Upper lobe of left lung (tissue), 6 donors: ENCODE measurements at regions not wholly inside any gene's neighbourhood (a gene's known extent, or its start where the extent isn't known, plus 50 kb on each side); places are given as distances from the start of the nearest gene placed in this dataset.

Experiments used
- ATAC-seq, 2 donors: fragments of 200-7000 bp; cut with Tn5 transposase; one replicate each; pipeline ENCODE4 v1.9.1; 2022; ENCODE audit warnings: mild to moderate bottlenecking in 2 of 2, moderate library complexity in 2 of 2; ENCODE audit not compliant: low FRiP score in 2 of 2
- DNase-seq, 2 donors: peaks; one replicate each; pipeline ENCODE4 v3.0.0-alpha.2; 2019 to 2020
- H3K27ac ChIP-seq, 4 donors: fragments of 200-600 bp; sonication (generic); one replicate each; pipeline ENCODE4 v1.5.1; 2016 to 2019
- H3K27me3 ChIP-seq, 4 donors: fragments of 200-600 bp; sonication (generic); one replicate each; pipeline ENCODE4 v1.5.1; 2017 to 2019
- H3K36me3 ChIP-seq, 4 donors: fragments of 200-600 bp; sonication (generic); one replicate each; pipeline ENCODE4 v1.5.1; 2016 to 2019
- H3K4me1 ChIP-seq, 4 donors: fragments of 200-600 bp; sonication (generic); one replicate each; pipeline ENCODE4 v1.5.1; 2018 to 2019
- H3K4me3 ChIP-seq, 4 donors: fragments of 200-600 bp; sonication (generic); one replicate each; pipeline ENCODE4 v1.5.1; 2017 to 2019; ENCODE audit warnings: mild to moderate bottlenecking in 2 of 4, moderate library complexity in 1 of 4
- H3K9me3 ChIP-seq, 4 donors: fragments of 200-600 bp; sonication (generic); one replicate each; pipeline ENCODE4 v1.5.1; 2018 to 2019
- EP300 ChIP-seq, 4 donors: sonication (generic); formaldehyde crosslinking; IDR thresholded peaks; one replicate each; pipeline ENCODE4 v1.5.1; 2017; ENCODE audit warnings: antibody characterized with exemption in 4 of 4, control low read depth in 2 of 4
- POLR2A ChIP-seq, 4 donors: fragments of 450-650 bp; IDR thresholded peaks; one replicate each; pipeline ENCODE4 v1.5.1; 2016 to 2017; ENCODE audit warnings: antibody characterized with exemption in 4 of 4, mild to moderate bottlenecking in 2 of 4
- POLR2AphosphoS5 ChIP-seq, 2 donors: sonication (generic); formaldehyde crosslinking; IDR thresholded peaks; one replicate each; pipeline ENCODE4 v1.5.1; 2017; ENCODE audit warnings: antibody characterized with exemption in 2 of 2
- WGBS, 2 donors: methylation state at CpG; one replicate each; pipeline ENCODE4 v1.1.5; 2017 to 2018; 5-methylcytosine and 5-hydroxymethylcytosine counted together
- TF ChIP-seq, protein P1 (sequence below), 6 experiments: fragments of 450-650 bp in 4 of 6; fragments of 200-600 bp in 2 of 6; sonication (generic) in 2 of 6; IDR thresholded peaks; one replicate each; pipeline ENCODE4 v1.5.1; 2016 to 2019; ENCODE audit warnings: antibody characterized with exemption in 6 of 6
- donor health status: DM: no; HTN: no; CAD: no; lungs with moderate emphysema.
- donor health status: DM: no; HTN: yes; CAD: no; lungs with severe emphysema.

DNA sequence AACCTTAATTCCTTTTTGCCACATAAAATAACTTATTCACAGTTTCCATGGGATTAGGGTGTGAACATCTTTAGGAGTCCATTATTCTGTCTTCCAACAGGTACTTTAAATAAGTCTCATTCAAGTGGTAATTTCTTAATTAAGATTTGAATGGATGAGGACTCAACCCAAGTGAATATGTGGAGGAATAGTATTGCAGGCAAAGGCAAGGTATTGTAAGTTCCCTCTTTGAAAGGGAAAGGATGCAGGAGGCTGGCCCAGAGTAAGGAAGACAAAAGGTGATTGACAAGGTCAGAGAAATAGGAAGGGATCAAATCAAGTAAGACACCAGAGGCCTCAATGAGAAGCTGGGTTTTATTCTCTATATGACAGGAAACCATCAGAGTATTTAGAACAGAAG, 238.2 kb upstream of the RBMS1 start:
- ATAC-seq: no peak
- Histone ChIP-seq H3K27ac (no peak overlapping the region), H3K27me3 (no peaks in the 10 kb centered on the region), H3K9me3 (no peaks in the 10 kb centered on the region), H3K4me3 (no peak overlapping the region), H3K4me1 (no peaks in the 10 kb centered on the region), H3K36me3 (no peaks in the 10 kb centered on the region)
- TF ChIP-seq, protein P1, sequence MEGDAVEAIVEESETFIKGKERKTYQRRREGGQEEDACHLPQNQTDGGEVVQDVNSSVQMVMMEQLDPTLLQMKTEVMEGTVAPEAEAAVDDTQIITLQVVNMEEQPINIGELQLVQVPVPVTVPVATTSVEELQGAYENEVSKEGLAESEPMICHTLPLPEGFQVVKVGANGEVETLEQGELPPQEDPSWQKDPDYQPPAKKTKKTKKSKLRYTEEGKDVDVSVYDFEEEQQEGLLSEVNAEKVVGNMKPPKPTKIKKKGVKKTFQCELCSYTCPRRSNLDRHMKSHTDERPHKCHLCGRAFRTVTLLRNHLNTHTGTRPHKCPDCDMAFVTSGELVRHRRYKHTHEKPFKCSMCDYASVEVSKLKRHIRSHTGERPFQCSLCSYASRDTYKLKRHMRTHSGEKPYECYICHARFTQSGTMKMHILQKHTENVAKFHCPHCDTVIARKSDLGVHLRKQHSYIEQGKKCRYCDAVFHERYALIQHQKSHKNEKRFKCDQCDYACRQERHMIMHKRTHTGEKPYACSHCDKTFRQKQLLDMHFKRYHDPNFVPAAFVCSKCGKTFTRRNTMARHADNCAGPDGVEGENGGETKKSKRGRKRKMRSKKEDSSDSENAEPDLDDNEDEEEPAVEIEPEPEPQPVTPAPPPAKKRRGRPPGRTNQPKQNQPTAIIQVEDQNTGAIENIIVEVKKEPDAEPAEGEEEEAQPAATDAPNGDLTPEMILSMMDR (IDR thresholded peaks at IDR 0.05): no peak
- no peak for TF ChIP-seq EP300 (IDR thresholded peaks at IDR 0.05)
- no peak for TF ChIP-seq POLR2A (IDR thresholded peaks at IDR 0.05)
- no peak for TF ChIP-seq POLR2AphosphoS5 (IDR thresholded peaks at IDR 0.05)
- no peak for DNase-seq

DNA sequence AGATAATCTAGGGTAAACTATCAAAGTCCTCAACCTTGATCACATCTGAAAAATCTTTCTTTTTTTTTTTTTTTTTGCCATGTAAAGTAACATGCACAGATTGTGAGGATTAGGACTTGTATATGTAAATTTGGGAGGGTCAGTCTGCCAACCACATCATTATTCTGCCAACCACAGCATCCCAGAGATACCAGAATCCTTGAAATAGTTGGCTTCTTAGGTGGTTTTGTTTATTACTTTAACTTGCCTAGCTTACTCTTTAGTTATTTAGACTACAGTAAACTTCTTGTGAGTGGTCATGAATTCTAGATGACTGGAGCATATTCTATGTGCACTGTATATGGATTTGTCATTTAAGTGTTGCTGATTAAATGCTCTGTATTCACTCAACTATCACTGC, 242.1 kb upstream of the RBMS1 start:
- H3K36me3 ChIP-seq: no peaks in the 10 kb centered on the region
- ATAC-seq: no peak
- no peak for DNase-seq
- TF ChIP-seq POLR2AphosphoS5 (IDR thresholded peaks at IDR 0.05) (no peak), EP300 (IDR thresholded peaks at IDR 0.05) (no peak), POLR2A (IDR thresholded peaks at IDR 0.05) (no peak)
- TF ChIP-seq, protein P1 (IDR thresholded peaks at IDR 0.05): no peak
- H3K9me3 ChIP-seq: no peaks in the 10 kb centered on the region
- no peak overlapping the region for H3K4me3 ChIP-seq
- H3K27ac ChIP-seq: no peak overlapping the region
- H3K4me1 ChIP-seq: no peaks in the 10 kb centered on the region
- H3K27me3 ChIP-seq: no peaks in the 10 kb centered on the region

DNA sequence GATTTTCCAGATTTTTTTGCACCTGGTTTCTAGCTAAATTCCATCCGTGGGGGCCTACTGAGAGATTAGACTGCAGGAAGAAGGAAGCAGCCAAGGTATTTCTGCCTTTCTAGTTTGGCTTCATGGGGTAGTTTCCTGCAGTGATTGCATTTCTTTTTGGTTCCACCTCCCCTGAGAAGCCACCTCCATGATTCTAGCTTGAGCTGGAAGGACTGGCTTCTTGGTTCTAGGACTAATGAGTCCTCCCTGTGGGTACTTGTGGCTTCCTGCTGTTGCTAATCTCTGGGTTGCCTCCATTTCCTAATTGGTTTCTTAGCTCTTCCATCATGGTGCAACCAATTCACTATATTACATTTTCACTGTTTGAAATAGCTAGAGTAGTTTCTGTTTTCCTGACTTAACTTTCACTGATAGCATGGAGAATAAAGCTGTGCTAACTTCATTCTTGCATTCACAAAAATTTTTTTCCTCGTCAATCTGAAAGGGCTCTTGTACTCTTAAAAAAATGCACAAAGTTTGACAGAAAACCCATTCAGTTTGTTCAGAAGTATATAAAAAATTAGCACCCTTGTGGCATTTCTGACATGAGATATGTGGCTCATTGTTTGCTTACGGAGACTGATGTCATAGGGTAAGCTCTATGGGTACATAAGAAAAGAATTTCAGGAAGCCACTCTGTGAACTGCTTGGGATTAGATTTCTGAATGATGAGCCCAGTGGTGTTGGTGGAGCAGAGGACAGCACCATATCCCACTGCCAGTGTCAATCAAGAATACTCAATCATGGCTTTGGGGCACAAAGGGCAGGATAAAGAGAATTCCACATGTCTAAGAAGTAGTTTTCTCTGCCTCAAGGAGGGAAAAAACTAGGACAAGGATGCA, 242.8 kb upstream of the RBMS1 start:
- no peaks in the 10 kb centered on the region for H3K27me3 ChIP-seq
- no peaks in the 10 kb centered on the region for H3K36me3 ChIP-seq
- no peaks in the 10 kb centered on the region for H3K9me3 ChIP-seq
- no peak overlapping the region for H3K27ac ChIP-seq
- H3K4me1 ChIP-seq: no peaks in the 10 kb centered on the region
- TF ChIP-seq EP300 (IDR thresholded peaks at IDR 0.05) (no peak), POLR2AphosphoS5 (IDR thresholded peaks at IDR 0.05) (no peak), POLR2A (IDR thresholded peaks at IDR 0.05) (no peak)
- TF ChIP-seq, protein P1 (IDR thresholded peaks at IDR 0.05): no peak
- no peak for ATAC-seq
- no peak overlapping the region for H3K4me3 ChIP-seq
- no peak for DNase-seq
- 79 to 85% methylated on average over 3 of the region's 3 CpGs for WGBS, 2 donors

DNA sequence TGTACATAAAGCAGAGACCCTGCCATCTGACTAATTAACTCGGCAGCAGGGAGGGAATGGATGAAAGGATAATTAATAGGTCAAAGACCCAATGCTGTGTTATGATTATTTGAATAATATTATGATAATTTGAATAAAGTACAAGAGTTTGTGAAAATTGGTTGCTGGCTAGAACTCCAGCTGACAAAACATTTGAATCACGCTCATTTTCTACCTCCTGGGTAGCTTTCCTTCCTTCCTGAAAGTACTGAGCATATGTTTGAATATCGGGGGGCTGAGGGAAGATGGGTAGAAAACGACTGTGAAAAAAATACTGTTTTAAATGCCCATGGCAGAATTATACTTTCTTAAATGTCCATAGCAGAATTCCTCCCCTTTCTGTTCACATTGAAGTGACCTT, 243.6 kb upstream of the RBMS1 start:
- H3K9me3 ChIP-seq: no peaks in the 10 kb centered on the region
- no peaks in the 10 kb centered on the region for H3K4me1 ChIP-seq
- H3K27me3 ChIP-seq: no peaks in the 10 kb centered on the region
- WGBS, 2 donors: 74 to 78% methylated on average over 4 of the region's 4 CpGs
- H3K27ac ChIP-seq: no peak overlapping the region
- TF ChIP-seq POLR2AphosphoS5 (IDR thresholded peaks at IDR 0.05) (no peak), EP300 (IDR thresholded peaks at IDR 0.05) (no peak), POLR2A (IDR thresholded peaks at IDR 0.05) (no peak)
- TF ChIP-seq, protein P1 (IDR thresholded peaks at IDR 0.05): no peak
- DNase-seq (no peak), ATAC-seq (no peak)
- H3K36me3 ChIP-seq: no peaks in the 10 kb centered on the region
- H3K4me3 ChIP-seq: no peak overlapping the region

DNA sequence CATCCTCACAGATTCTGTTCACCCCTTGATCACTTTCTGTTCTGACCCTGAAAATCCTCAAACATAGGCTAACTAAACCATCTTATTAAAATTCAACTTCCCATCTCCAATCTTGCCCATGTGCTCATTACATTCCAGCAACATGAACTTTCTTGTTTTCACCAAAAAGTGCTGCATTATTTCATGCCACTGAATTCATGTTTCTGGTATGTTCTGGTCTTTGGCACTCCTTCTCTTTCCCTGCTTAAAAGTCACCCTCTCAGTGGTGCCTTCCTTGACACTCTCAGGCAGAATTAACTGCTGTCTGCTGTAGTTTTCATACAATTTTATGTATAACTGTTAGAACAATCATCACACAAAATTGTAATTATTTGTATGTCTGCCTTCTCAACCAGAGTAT, 247.7 kb upstream of the RBMS1 start:
- no peak overlapping the region for H3K4me3 ChIP-seq
- no peak overlapping the region for H3K27ac ChIP-seq
- no peak for ATAC-seq
- no peaks in the 10 kb centered on the region for H3K9me3 ChIP-seq
- TF ChIP-seq POLR2AphosphoS5 (IDR thresholded peaks at IDR 0.05): no peak
- TF ChIP-seq, protein P1 (IDR thresholded peaks at IDR 0.05): no peak
- no peak for TF ChIP-seq POLR2A (IDR thresholded peaks at IDR 0.05)
- no peaks in the 10 kb centered on the region for H3K4me1 ChIP-seq
- H3K27me3 ChIP-seq: no peaks in the 10 kb centered on the region
- no peak for DNase-seq
- no peaks in the 10 kb centered on the region for H3K36me3 ChIP-seq
